Adrenal gland (tissue), 5 donors: ENCODE measurements at regions not wholly inside any gene's neighbourhood (a gene's known extent, or its start where the extent isn't known, plus 50 kb on each side); places are given as distances from the start of the nearest gene placed in this dataset.

ENCODE experiments used
- CTCF ChIP-seq, 6 experiments: fragments of 450-650 bp in 4 of 6; fragments of 200-600 bp in 2 of 6; sonication (generic) in 1 of 6; IDR thresholded peaks; 1 replicate in 5 of 6; 2 replicates in 1 of 6; pipeline versions ENCODE4 v1.5.1 to v1.8.0; 2016 to 2021; ENCODE audit warnings: antibody characterized with exemption in 6 of 6, mild to moderate bottlenecking in 2 of 6, moderate library complexity in 1 of 6
- POLR2A ChIP-seq, 2 donors: fragments of 450-650 bp; IDR thresholded peaks; one replicate each; pipeline ENCODE4 v1.6.1; 2017; ENCODE audit warnings: antibody characterized with exemption in 2 of 2, mild to moderate bottlenecking in 2 of 2, moderate library complexity in 1 of 2
- donor health status: DM: no; HTN: no; CAD: no.

- TF ChIP-seq CTCF (IDR thresholded peaks at IDR 0.05): no peak
- no peak for TF ChIP-seq POLR2A (IDR thresholded peaks at IDR 0.05)
Measured at GRCh38 chr1:55723001-55723400, 507.8 kb upstream of the USP24 start.
